ENCODE measurements at regions not wholly inside any gene's neighbourhood (a gene's known extent, or its start where the extent isn't known, plus 50 kb on each side); places are given as distances from the start of the nearest gene placed in this dataset.
A peak's percentile ranks its signal among the peaks of the same experiment; 100 is the strongest.

DNA sequence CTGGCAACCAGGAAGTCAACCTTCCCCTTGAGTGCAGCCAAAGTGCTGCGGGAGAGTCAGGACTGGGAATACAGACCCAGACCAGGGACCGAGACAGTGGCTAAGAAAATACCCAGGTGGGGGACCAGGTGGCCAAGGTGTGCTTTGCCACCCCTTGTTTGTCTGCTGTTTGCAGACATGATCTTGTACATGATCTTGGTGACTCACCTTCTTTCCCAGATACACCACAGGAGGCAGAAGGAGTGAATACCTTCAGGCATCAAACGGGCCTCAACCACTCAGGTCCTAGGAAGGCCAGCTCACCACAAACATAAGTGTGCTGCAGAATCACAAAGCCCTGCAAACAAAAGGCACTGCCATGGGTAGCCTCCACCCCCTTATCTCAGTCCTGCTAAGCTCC is 62.0 kb downstream of the CNGA2 start:
- DNase-seq (ENCODE audit: low read depth), result no peak

GRCh38 chrX:151801980-151802379 is 67.4 kb downstream of the CNGA2 start:
- DNase-seq (ENCODE audit: low read depth), result peak; percentile 36

- DNase-seq (ENCODE audit: low read depth), result no peak
These were observed 72.5 kb downstream of the CNGA2 start for GRCh38 chrX:151806967-151807540.

DNA sequence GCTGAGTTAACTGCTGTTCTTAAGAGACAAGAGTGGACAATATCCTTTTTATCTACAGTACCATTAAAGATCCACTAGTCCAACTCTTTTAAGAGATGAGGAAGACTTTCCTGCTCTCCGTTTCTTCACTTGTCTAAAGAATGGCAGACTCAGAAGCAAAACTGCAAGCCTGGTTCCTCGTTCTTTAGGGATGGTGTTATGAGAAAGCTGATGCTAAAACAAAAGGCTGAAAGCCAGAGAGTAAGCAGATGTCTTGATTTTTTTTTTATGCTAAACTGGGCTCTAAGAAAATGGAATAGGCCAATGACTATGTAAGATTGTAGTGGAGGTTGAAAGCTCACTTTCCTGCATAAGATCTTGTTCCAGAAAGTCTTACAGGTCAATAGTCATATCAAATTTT is 78.1 kb downstream of the CNGA2 start:
- no peak for DNase-seq (ENCODE audit: low read depth)

GRCh38 chrX:151814767-151815166 is 80.2 kb downstream of the CNGA2 start:
- no peak for DNase-seq (ENCODE audit: low read depth)

DNA sequence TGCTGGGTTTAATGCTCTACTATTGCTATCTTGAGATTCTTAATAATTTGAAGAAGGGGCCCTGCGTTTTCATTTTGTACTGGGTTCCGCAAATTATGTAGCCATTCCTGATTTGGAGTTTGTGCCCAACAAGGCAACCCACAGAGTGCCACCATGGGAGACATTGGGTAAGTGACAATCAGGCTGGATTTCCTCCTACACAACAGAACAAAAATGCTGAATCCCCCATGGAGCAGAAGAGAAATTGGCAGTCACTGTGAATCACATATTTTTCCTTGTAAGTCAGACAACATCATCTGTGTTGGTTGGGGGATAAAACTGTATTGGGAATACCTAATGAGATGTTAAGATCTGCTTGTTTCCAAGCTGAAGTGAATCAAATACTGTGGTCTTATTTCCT is 80.9 kb downstream of the CNGA2 start:
- DNase-seq (ENCODE audit: low read depth), result no peak

DNA sequence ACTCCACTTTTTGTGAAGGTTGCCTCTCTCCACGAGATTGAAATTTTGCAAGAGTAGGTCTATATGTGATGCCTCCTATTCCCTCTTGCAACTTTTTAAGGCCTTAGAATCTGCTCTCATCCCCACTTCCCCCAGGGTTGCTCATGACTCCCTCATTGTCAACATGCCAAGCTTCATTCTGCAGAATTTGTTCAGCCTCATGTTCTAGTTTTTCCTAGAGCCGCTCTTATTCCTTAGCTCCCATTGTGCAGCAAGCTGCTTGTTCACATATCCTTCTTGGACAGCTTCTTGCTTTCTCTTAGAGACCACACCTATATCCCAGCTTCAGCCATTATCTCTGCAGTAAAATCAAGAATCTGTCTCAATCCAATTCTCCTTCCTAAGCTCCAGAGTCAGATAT is 82.4 kb downstream of the CNGA2 start:
- DNase-seq (ENCODE audit: low read depth), result no peak

- DNase-seq (ENCODE audit: low read depth), result no peak
These were observed 84.3 kb downstream of the CNGA2 start for GRCh38 chrX:151818828-151819227.

DNA sequence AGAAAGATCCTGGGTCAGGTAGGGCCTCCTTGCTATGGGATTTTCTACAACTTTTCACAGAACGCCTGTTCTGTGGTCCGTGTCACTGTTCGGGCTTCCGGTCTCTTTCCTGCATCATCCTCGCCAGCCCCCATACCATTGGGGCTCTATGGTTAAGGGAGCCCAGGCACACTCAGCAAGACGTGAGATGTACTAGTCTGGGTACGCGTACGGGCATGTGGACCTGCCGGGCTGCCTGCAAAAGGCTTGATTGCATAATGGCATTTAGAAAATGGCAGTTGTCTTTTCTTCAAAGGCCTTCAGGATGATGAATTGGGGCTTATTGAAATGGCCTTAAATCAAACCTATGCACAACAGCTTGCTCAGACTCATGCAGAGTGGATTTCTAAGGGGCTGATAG is 86.7 kb downstream of the CNGA2 start:
- DNase-seq (ENCODE audit: low read depth), result no peak

DNA sequence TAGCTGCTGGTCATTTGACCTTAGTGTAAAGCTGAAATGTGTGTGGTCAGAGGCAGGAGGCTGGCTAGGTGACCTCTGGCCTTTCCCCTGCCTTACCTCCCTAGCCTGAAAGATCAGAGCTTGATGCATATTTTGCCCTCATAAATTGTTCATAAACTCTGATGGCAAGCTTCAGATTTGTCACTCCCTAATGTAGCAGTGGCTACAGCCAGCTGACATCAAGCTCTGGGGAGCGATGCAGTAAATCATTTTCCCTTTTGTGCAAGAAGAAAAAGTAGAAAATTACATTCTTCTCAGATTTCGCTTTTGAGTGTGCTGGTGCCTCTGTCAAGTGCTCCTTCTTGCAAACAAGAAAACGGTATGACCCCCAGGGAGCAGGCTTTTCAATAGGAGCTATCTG is 87.7 kb upstream of the MAGEA4 start:
- DNase-seq (ENCODE audit: low read depth), result no peak

DNA sequence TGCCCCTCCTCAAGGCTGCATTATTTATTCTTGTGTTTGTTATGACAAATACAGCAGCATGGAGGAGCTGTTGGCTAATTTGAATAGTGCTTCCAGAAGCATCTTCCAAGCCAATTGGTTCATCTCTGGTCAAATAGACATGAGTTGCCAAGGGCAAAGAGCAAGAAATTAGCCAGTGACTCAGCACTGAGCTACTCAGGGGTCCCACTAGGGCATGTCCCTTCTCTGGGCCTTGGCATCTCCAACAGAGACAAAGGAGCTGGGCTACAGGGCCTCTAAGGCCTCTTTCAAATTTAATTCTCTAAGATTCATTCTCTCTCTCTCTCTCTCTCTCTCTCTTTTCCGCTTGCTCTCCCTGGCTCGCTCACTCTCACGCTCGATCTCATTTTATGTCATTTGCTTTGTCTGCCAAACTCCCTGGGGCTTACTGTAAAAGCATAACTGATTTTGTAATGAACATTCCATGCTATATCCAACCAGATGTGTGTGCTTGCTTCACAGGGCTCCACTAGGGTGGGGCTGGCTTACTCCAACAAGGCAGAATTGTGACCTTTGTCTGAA is 86.7 kb upstream of the MAGEA4 start:
- DNase-seq (ENCODE audit: low read depth), result peak; percentile 58

- DNase-seq (ENCODE audit: low read depth), result no peak
These were observed 84.1 kb upstream of the MAGEA4 start for GRCh38 chrX:151828439-151829080.

- DNase-seq (ENCODE audit: low read depth), result no peak
These were observed 81.8 kb upstream of the MAGEA4 start for GRCh38 chrX:151830911-151831310.

GRCh38 chrX:151852294-151852693 is 60.4 kb upstream of the MAGEA4 start:
- DNase-seq (ENCODE audit: low read depth), result peak; percentile 1

GRCh38 chrX:151854726-151855495 is 57.8 kb upstream of the MAGEA4 start:
- no peak for DNase-seq (ENCODE audit: low read depth)

- no peak for DNase-seq (ENCODE audit: low read depth)
These were observed 53.2 kb upstream of the MAGEA4 start for GRCh38 chrX:151859481-151859880.

DNA sequence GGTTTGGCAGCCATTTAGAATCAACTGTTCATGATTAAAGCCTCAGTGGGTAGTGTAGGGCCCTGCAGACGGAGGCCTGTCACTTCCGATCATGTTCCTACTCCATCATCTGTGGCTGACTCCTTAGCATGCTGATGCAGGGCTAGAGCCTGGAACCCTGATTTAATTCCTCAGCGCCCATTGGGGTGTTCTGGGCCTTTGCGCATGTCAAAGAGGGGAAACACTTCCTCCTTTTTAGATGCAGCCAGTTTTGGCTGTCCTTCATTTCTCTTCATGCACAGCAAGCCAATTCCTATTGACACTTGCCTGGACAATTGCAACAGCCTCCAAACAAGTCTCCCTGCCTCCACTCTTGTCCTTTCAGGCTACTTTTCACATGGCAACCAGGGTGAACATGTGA is 51.9 kb upstream of the MAGEA4 start:
- no peak for DNase-seq (ENCODE audit: low read depth)
